Karpas-422 (cell line): ENCODE measurements at regions not wholly inside any gene's neighbourhood (a gene's known extent, or its start where the extent isn't known, plus 50 kb on each side); places are given as distances from the start of the nearest gene placed in this dataset.
"Not testable (repeated sequence)": the region's sequence is repeated elsewhere in the genome, so short reads cannot be mapped to it uniquely, and the experiment has no call there.

ENCODE experiments used
- DNase-seq: peaks from one replicate; pipeline ENCODE4 v3.0.0-alpha.2; 2015
- H2AFZ ChIP-seq: fragments of 200-600 bp; sonication (generic); 2 replicates; pipeline ENCODE4 v1.6.1; 2014; ENCODE audit warnings: antibody characterized with exemption, low read length, mixed read lengths
- H3K27ac ChIP-seq: fragments of 200-600 bp; sonication (generic); 2 replicates; pipeline ENCODE4 v1.5.1; 2014; ENCODE audit warnings: mild to moderate bottlenecking, low read length, moderate library complexity
- H3K27me3 ChIP-seq: fragments of 200-600 bp; sonication (generic); 2 replicates; pipeline ENCODE4 v1.6.1; 2014; ENCODE audit warnings: low read length, mixed read lengths
- H3K36me3 ChIP-seq: fragments of 200-600 bp; sonication (generic); 2 replicates; pipeline ENCODE4 v1.6.1; 2014; ENCODE audit warnings: low read length, mixed read lengths; ENCODE audit not compliant: insufficient read depth
- H3K4me1 ChIP-seq: fragments of 200-600 bp; sonication (generic); 2 replicates; pipeline ENCODE4 v1.6.1; 2014; ENCODE audit warnings: mild to moderate bottlenecking, low read length, mixed read lengths
- H3K4me2 ChIP-seq: fragments of 200-600 bp; sonication (generic); 2 replicates; pipeline ENCODE4 v1.6.1; 2014; ENCODE audit warnings: low read length, low read depth, mild to moderate bottlenecking; ENCODE audit not compliant: poor library complexity, severe bottlenecking
- H3K4me3 ChIP-seq: fragments of 200-600 bp; sonication (generic); 2 replicates; pipeline ENCODE4 v1.5.1; 2014; ENCODE audit warnings: mild to moderate bottlenecking, antibody characterized with exemption, low read length, mixed read lengths
- H3K79me2 ChIP-seq: fragments of 200-600 bp; sonication (generic); 2 replicates; pipeline ENCODE4 v1.6.1; 2014; ENCODE audit warnings: mild to moderate bottlenecking, low read length, mixed read lengths
- H3K9ac ChIP-seq: fragments of 200-600 bp; sonication (generic); 2 replicates; pipeline ENCODE4 v1.6.0; 2014; ENCODE audit warnings: low read length
- H3K9me2 ChIP-seq: fragments of 200-600 bp; sonication (generic), shearing (Covaris generic); replicated peaks from 2 replicates; pipeline ENCODE4 v1.6.0; 2014; ENCODE audit warnings: mild to moderate bottlenecking, low read length, moderate library complexity; ENCODE audit not compliant: insufficient read depth
- H3K9me3 ChIP-seq: fragments of 300-700, 200-600 bp; sonication (generic); 2 replicates; pipeline ENCODE4 v1.6.1; 2014; ENCODE audit warnings: low read length, mixed read lengths
- H4K20me1 ChIP-seq: fragments of 200-600 bp; sonication (generic); 2 replicates; pipeline ENCODE4 v1.6.1; 2014; ENCODE audit warnings: mild to moderate bottlenecking, antibody characterized with exemption, low read length, low read depth; ENCODE audit not compliant: insufficient read depth

DNA sequence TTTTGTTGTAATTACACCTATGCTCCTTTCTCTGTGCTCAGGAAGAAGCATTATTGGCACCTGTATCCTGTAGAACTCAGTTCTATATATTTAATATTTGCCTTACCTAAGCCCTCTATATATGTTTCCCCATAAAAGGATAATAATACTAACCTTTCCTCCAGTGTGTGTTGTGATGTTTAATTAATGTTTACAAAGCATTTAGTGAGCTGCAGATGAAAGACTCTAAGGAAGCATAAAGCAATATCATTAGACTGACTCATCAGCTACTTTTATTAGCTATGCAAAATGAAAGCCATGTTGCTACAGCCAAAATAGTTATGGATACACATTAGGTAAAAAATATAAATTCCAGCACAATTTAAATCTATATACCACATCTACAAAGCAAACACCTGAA, 93.6 kb upstream of the PTPN13 start:
- Histone ChIP-seq H3K4me3 (no peak overlapping the region), H4K20me1 (no peaks in the 10 kb centered on the region), H3K27me3 (no peaks in the 10 kb centered on the region), H3K9ac (no peak overlapping the region), H3K4me1 (peaks cover 5% of the 10 kb centered on the region; the same call in 1 of the 2 replicates), H3K36me3 (no peaks in the 10 kb centered on the region), H3K9me2 (no peaks in the 10 kb centered on the region), H3K4me2 (no peak overlapping the region), H3K27ac (no peak overlapping the region), H2AFZ (no peak overlapping the region), H3K9me3 (no peaks in the 10 kb centered on the region), H3K79me2 (no peaks in the 10 kb centered on the region)
- no peak for DNase-seq

DNA sequence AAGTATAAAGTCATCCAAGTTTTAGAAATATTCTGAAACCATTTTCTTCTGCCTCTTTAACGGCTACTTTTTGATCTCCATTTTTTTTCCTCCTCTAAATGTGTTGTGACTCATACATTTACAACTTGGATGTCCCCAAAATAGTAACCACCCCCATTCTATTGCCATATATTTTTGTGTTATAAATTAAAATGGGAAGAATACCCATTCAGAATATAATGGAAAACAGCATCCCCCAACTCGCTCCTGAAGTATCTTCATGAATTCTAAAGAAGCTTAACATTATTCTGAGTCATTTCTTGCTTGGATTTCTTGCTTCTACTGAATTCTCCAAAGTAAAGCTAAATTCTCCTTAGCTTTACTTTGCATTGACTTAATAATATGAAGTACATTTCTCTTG, 92.0 kb upstream of the PTPN13 start:
- H3K4me2 ChIP-seq: no peak overlapping the region
- H4K20me1 ChIP-seq: no peaks in the 10 kb centered on the region
- H3K9me3 ChIP-seq: no peaks in the 10 kb centered on the region
- no peaks in the 10 kb centered on the region for H3K79me2 ChIP-seq
- no peaks in the 10 kb centered on the region for H3K9me2 ChIP-seq
- no peak overlapping the region for H3K4me3 ChIP-seq
- H3K4me1 ChIP-seq: no peaks in the 10 kb centered on the region
- no peaks in the 10 kb centered on the region for H3K36me3 ChIP-seq
- H3K27ac ChIP-seq: no peak overlapping the region
- no peaks in the 10 kb centered on the region for H3K27me3 ChIP-seq
- H2AFZ ChIP-seq: no peak overlapping the region
- no peak for DNase-seq
- no peak overlapping the region for H3K9ac ChIP-seq

DNA sequence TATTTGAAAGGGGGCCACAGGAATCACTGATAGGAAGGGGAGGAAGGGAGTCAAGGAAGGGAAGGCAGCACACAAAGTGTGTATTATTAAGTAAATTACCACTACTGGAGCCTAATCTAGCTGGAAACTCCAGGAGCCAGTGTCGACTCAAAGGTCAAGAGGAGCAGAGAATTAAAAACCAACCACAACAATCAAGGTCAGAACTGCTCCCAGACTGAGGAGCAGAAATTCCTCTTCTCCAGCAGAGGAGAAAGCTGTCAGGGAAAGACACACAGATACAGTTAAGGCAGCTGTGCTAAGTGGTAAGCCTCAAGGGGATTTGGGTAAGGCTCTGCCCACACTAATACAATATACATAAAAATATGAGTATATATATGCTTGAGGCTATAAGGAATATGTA, 87.5 kb upstream of the PTPN13 start:
- Histone ChIP-seq H3K79me2 (no peaks in the 10 kb centered on the region), H4K20me1 (no peaks in the 10 kb centered on the region), H2AFZ (no peak overlapping the region), H3K4me2 (no peak overlapping the region), H3K9me2 (no peaks in the 10 kb centered on the region), H3K9me3 (no peaks in the 10 kb centered on the region), H3K36me3 (no peaks in the 10 kb centered on the region), H3K4me1 (no peaks in the 10 kb centered on the region), H3K9ac (no peak overlapping the region), H3K4me3 (no peak overlapping the region), H3K27ac (no peak overlapping the region), H3K27me3 (no peaks in the 10 kb centered on the region)
- no peak for DNase-seq

DNA sequence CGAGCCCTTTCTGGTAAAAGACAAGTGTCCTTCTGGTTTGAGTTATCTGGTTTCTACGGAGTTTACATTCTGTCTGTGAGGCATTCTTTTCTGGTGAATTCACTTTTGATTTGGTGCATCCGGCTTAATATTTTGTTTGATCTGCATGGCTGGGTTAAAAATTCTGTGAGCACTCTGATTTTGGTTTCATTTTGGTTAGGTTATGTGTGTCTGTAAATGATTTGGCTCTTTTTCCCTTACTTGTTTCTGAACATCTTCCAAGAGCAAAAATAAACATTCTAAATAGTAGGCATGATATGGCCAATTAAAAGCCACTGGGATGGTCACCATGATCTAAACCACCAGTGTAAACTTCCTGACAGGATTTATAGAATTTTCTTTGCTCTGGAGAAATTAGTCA, 85.7 kb upstream of the PTPN13 start:
- Histone ChIP-seq H3K4me2 (no peak overlapping the region), H4K20me1 (no peaks in the 10 kb centered on the region), H3K4me1 (no peaks in the 10 kb centered on the region), H3K27me3 (no peaks in the 10 kb centered on the region), H3K27ac (no peak overlapping the region), H3K79me2 (no peaks in the 10 kb centered on the region), H3K9me3 (no peaks in the 10 kb centered on the region), H3K9ac (no peak overlapping the region), H2AFZ (no peak overlapping the region), H3K4me3 (no peak overlapping the region), H3K9me2 (no peaks in the 10 kb centered on the region), H3K36me3 (no peaks in the 10 kb centered on the region)
- DNase-seq: no peak

DNA sequence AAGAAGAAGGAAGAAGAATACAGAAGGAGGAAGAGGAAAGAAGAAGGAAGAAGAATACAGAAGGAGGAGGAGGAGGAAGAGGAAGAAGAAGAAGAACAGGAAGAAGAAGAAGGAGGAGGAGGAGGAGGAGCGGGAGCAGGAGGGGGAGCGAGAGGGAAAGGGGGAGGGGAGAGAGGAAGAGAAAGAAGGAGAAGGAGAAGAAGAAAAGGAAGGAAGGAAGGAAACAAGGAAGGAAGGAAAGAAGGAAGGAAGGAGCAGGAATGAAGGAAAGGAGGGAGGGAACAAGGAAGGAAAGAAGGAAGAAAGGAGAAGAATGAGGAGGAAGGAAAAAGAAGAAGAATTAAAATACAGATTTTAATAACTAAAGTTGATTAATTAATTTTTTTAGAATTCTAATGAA, 82.5 kb upstream of the PTPN13 start:
- no peaks in the 10 kb centered on the region for H3K27me3 ChIP-seq
- H2AFZ ChIP-seq: no peak overlapping the region
- H3K9me2 ChIP-seq: no peaks in the 10 kb centered on the region
- H3K4me2 ChIP-seq: no peak overlapping the region
- no peaks in the 10 kb centered on the region for H3K9me3 ChIP-seq
- no peak overlapping the region for H3K27ac ChIP-seq
- no peak overlapping the region for H3K9ac ChIP-seq
- no peaks in the 10 kb centered on the region for H3K79me2 ChIP-seq
- H3K4me1 ChIP-seq: no peaks in the 10 kb centered on the region
- H4K20me1 ChIP-seq: no peaks in the 10 kb centered on the region
- no peaks in the 10 kb centered on the region for H3K36me3 ChIP-seq
- DNase-seq: no peak
- no peak overlapping the region for H3K4me3 ChIP-seq

DNA sequence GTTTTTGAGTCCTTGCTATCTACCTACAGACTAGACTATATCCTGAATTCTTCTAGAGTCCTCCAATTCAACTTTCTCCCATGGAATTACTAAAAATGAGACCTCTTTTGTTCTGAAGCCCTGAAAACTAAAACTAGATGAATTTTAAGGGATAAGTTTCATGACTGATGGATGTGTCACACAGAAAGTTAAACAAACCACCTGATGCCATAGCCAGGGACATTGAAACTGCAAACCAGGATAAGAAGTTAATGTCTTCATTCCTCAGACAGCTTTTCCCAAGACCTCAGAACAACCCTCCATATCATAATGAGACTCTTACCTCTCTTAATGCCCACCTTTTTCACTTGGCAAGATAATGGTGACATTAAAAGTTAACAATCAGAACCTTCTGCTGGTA, 81.5 kb upstream of the PTPN13 start:
- Histone ChIP-seq H3K27ac (no peak overlapping the region), H3K4me3 (no peak overlapping the region), H3K4me1 (no peaks in the 10 kb centered on the region), H3K4me2 (no peak overlapping the region), H2AFZ (no peak overlapping the region), H3K79me2 (no peaks in the 10 kb centered on the region), H3K9ac (no peak overlapping the region), H3K9me2 (no peaks in the 10 kb centered on the region), H4K20me1 (no peaks in the 10 kb centered on the region), H3K9me3 (no peaks in the 10 kb centered on the region), H3K36me3 (no peaks in the 10 kb centered on the region), H3K27me3 (no peaks in the 10 kb centered on the region)
- no peak for DNase-seq

DNA sequence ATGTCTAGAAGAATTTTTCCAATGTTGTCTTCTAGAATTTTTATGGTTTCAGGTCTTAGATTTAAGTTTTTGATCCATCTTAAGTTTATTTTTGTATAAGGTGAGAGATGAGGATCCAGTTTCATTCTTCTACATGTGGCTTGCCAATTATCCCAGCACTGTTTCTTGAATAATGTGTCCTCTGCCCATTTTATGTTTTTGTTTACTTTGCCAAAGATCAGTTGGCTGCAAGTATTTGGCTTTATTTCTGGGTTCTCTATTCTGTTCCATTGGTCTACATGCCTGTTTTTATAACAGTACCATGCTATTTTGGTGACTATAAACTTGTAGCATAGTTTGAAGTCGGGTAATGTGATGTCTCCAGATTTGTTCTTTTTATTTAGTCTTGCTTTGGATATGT, 78.2 kb upstream of the PTPN13 start:
- H3K9me3 ChIP-seq, H3K27me3 ChIP-seq, DNase-seq: not testable (repeated sequence)

DNA sequence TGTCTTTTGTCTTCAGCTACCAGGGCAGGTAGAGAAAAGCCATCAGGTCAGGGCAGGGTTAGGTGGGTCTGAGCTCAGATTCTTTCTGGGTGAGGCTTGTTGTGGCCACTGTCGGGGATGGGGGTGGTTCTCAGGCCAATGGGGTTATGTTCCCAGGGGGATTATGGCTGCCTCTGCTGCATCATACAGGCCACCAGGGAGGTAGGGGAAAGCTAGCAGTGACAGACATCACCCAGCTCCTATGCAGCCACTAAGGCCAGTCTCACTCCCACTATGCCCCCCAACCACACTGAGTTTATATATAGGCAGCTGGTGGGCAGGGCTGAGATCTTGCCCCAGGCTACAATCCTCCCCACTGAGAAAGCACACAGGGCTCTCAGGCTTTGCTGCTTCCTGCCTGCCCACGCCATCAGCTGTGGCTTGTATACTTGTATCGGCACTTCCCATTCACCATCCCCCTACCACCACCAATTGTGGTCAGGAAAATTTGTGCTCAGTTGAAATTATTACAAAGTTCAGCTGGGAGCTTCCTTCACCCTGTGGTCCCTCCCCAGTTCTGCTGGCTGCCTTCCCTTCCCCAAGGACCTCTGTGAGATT, 72.6 kb upstream of the PTPN13 start:
- no peaks in the 10 kb centered on the region for H3K4me1 ChIP-seq

More for the DNA sequence above, 78.2 kb upstream of the PTPN13 start:
- H3K4me3 ChIP-seq, H3K27ac ChIP-seq, H3K36me3 ChIP-seq, H2AFZ ChIP-seq, H3K9me2 ChIP-seq, H3K4me1 ChIP-seq, H3K79me2 ChIP-seq, H3K4me2 ChIP-seq, H3K9ac ChIP-seq, H4K20me1 ChIP-seq: not testable (repeated sequence)

DNA sequence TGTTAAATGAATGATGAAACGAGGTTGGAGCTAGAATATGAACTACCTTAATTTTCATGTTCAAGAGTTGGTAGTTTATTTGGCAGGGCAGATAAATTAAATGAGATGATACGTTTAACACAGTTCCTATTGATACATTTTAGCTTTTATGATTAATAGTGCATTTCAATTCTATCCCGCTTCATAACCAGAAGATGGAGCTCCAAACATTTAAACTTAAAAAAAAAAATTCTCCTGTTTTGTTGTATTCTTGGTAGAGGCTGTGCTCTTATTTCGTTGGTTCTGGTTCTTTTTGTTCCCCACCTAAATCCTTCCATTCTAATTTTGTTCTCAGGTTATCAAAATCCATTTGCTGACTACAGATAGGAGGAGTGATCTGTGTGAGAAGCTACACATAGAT, 71.8 kb upstream of the PTPN13 start:
- Histone ChIP-seq H4K20me1 (no peaks in the 10 kb centered on the region), H3K9me2 (no peaks in the 10 kb centered on the region), H2AFZ (no peak overlapping the region), H3K79me2 (no peaks in the 10 kb centered on the region), H3K27me3 (no peaks in the 10 kb centered on the region), H3K9me3 (no peaks in the 10 kb centered on the region), H3K4me2 (no peak overlapping the region), H3K4me3 (no peak overlapping the region), H3K9ac (no peak overlapping the region), H3K4me1 (no peaks in the 10 kb centered on the region), H3K36me3 (no peaks in the 10 kb centered on the region), H3K27ac (no peak overlapping the region)
- DNase-seq: peak; percentile 45

More for the DNA sequence above, 72.6 kb upstream of the PTPN13 start:
- Histone ChIP-seq H3K27ac (no peak overlapping the region), H3K9me3 (no peaks in the 10 kb centered on the region), H3K79me2 (no peaks in the 10 kb centered on the region), H4K20me1 (no peaks in the 10 kb centered on the region), H3K4me3 (no peak overlapping the region), H3K36me3 (no peaks in the 10 kb centered on the region), H3K9me2 (no peaks in the 10 kb centered on the region), H2AFZ (no peak overlapping the region), H3K4me2 (no peak overlapping the region), H3K9ac (no peak overlapping the region), H3K27me3 (no peaks in the 10 kb centered on the region)
- no peak for DNase-seq
